H9 (cell line): ENCODE measurements at regions not wholly inside any gene's neighbourhood (a gene's known extent, or its start where the extent isn't known, plus 50 kb on each side); places are given as distances from the start of the nearest gene placed in this dataset.

Source experiments
- DNase-seq: peaks from one replicate; pipeline ENCODE4 v3.0.0-alpha.2; 2017
- H2AFZ ChIP-seq: one replicate; pipeline ENCODE4 v1.6.1; 2013; ENCODE audit warnings: mild to moderate bottlenecking, low read length, control low read depth, moderate library complexity
- H2AK5ac ChIP-seq: 2 replicates; pipeline ENCODE4 v1.6.1; 2013; ENCODE audit warnings: low read length, control low read depth, mixed read lengths; ENCODE audit not compliant: insufficient read length
- H2BK120ac ChIP-seq: one replicate; pipeline ENCODE4 v1.6.1; 2013; ENCODE audit warnings: low read depth, mild to moderate bottlenecking, low read length, control low read depth, inconsistent platforms; ENCODE audit not compliant: poor library complexity, severe bottlenecking
- H2BK12ac ChIP-seq: 2 replicates; pipeline ENCODE4 v1.6.1; 2013; ENCODE audit warnings: low read length, control low read depth, mixed read lengths, low read depth; ENCODE audit not compliant: insufficient read length
- H2BK15ac ChIP-seq: 2 replicates; pipeline ENCODE4 v1.6.1; 2013; ENCODE audit warnings: low read depth, low read length, control low read depth
- H2BK20ac ChIP-seq: one replicate; pipeline ENCODE4 v1.6.1; 2013; ENCODE audit warnings: low read depth, mild to moderate bottlenecking, low read length, control low read depth, inconsistent platforms; ENCODE audit not compliant: poor library complexity, severe bottlenecking
- H2BK5ac ChIP-seq: 2 replicates; pipeline ENCODE4 v1.6.1; 2013; ENCODE audit warnings: low read length, control low read depth, mixed read lengths; ENCODE audit not compliant: insufficient read length
- H3K14ac ChIP-seq: 2 replicates; pipeline ENCODE4 v1.6.1; 2013; ENCODE audit warnings: low read length, control low read depth; ENCODE audit not compliant: insufficient read depth
- H3K18ac ChIP-seq: 2 replicates; pipeline ENCODE4 v1.6.1; 2013; ENCODE audit warnings: low read depth, mild to moderate bottlenecking, mixed read lengths, low read length, control low read depth; ENCODE audit not compliant: insufficient read length
- H3K23ac ChIP-seq: 2 replicates; pipeline ENCODE4 v1.6.1; 2013; ENCODE audit warnings: low read length, control low read depth, mixed read lengths, low read depth; ENCODE audit not compliant: insufficient read length
- H3K23me2 ChIP-seq: 2 replicates; pipeline ENCODE4 v1.6.1; 2013; ENCODE audit warnings: low read depth, mild to moderate bottlenecking, mixed read lengths, low read length, control low read depth; ENCODE audit not compliant: insufficient read length, poor library complexity, severe bottlenecking
- H3K27ac ChIP-seq: 2 replicates; pipeline ENCODE4 v1.5.1; 2013; ENCODE audit warnings: low read length, control low read depth, mixed read lengths, low read depth; ENCODE audit not compliant: insufficient read length
- H3K27me3 ChIP-seq: 2 replicates; pipeline ENCODE4 v1.6.1; 2013; ENCODE audit warnings: low read length, control low read depth, inconsistent platforms; ENCODE audit not compliant: insufficient read depth
- H3K4ac ChIP-seq: 2 replicates; pipeline ENCODE4 v1.6.1; 2013; ENCODE audit warnings: low read depth, mild to moderate bottlenecking, control low read depth, inconsistent platforms, low read length, moderate library complexity
- H3K4me1 ChIP-seq: 2 replicates; pipeline ENCODE4 v1.6.1; 2013; ENCODE audit warnings: low read length, control low read depth, inconsistent platforms; ENCODE audit not compliant: insufficient read depth
- H3K4me2 ChIP-seq: 2 replicates; pipeline ENCODE4 v1.6.1; 2013; ENCODE audit warnings: low read length, control low read depth, mixed read lengths; ENCODE audit not compliant: insufficient read length, insufficient read depth
- H3K56ac ChIP-seq: 2 replicates; pipeline ENCODE4 v1.6.1; 2013; ENCODE audit warnings: low read depth, mild to moderate bottlenecking, mixed read lengths, low read length, control low read depth; ENCODE audit not compliant: insufficient read length
- H3K79me1 ChIP-seq: 2 replicates; pipeline ENCODE4 v1.6.1; 2013; ENCODE audit warnings: low read depth, mild to moderate bottlenecking, moderate library complexity, low read length, control low read depth, inconsistent platforms; ENCODE audit not compliant: insufficient read depth, poor library complexity, severe bottlenecking
- H3K79me2 ChIP-seq: 2 replicates; pipeline ENCODE4 v1.6.1; 2013; ENCODE audit warnings: low read length, control low read depth, inconsistent platforms; ENCODE audit not compliant: insufficient read depth
- H3K9ac ChIP-seq: 2 replicates; pipeline ENCODE4 v1.6.1; 2013; ENCODE audit warnings: low read length, control low read depth, mixed read lengths; ENCODE audit not compliant: insufficient read length; ENCODE audit errors: extremely low read depth
- H3K9me3 ChIP-seq: one replicate; pipeline ENCODE4 v1.6.1; 2013; ENCODE audit warnings: low read depth, low read length, inconsistent platforms; ENCODE audit not compliant: control insufficient read depth
- H3T11ph ChIP-seq: one replicate; pipeline ENCODE4 v1.6.1; 2013; ENCODE audit warnings: mild to moderate bottlenecking, low read length, control low read depth, inconsistent platforms
- H4K20me1 ChIP-seq: one replicate; pipeline ENCODE4 v1.6.1; 2013; ENCODE audit not compliant: control insufficient read depth, insufficient read length, insufficient read depth
- H4K5ac ChIP-seq: 2 replicates; pipeline ENCODE4 v1.6.1; 2013; ENCODE audit warnings: low read depth, mild to moderate bottlenecking, mixed read lengths, low read length, control low read depth; ENCODE audit not compliant: insufficient read length
- H4K8ac ChIP-seq: replicated peaks from 2 replicates; pipeline ENCODE4 v1.6.1; 2013; ENCODE audit warnings: low read length, control low read depth, mixed read lengths, low read depth; ENCODE audit not compliant: insufficient read length
- H4K91ac ChIP-seq: 2 replicates; pipeline ENCODE4 v1.6.1; 2013; ENCODE audit warnings: low read depth, mild to moderate bottlenecking, moderate library complexity, mixed read lengths, low read length, control low read depth; ENCODE audit not compliant: insufficient read length
- H3K27ac Mint-ChIP-seq, 3 experiments: 2 replicates in 2 of 3; 3 replicates in 1 of 3; pipeline ENCODE4 v1.8.0; 2020 to 2021; ENCODE audit warnings: mixed read lengths in 3 of 3, mild to moderate bottlenecking in 1 of 3, moderate library complexity in 1 of 3
- H3K27me3 Mint-ChIP-seq: 2 replicates; pipeline ENCODE4 v1.8.0; 2021; ENCODE audit warnings: low read depth, mild to moderate bottlenecking, moderate library complexity, mixed read lengths
- H3K36me3 Mint-ChIP-seq, 3 experiments: 2 replicates in 2 of 3; 3 replicates in 1 of 3; pipeline ENCODE4 v1.8.0; 2020 to 2021; ENCODE audit warnings: low read depth in 3 of 3, mixed read lengths in 3 of 3; ENCODE audit not compliant: insufficient read depth in 1 of 3
- H3K4me1 Mint-ChIP-seq, 2 experiments: 2 replicates each; pipeline ENCODE4 v1.8.0; 2020; ENCODE audit warnings: mixed read lengths in 2 of 2
- H3K4me3 Mint-ChIP-seq, 2 experiments: 2 replicates in 1 of 2; 3 replicates in 1 of 2; pipeline ENCODE4 v1.8.0; 2020 to 2021; ENCODE audit warnings: mild to moderate bottlenecking in 2 of 2, mixed read lengths in 2 of 2, moderate library complexity in 1 of 2
- H3K9me3 Mint-ChIP-seq, 2 experiments: 2 replicates in 1 of 2; 3 replicates in 1 of 2; pipeline ENCODE4 v1.8.0; 2020; ENCODE audit warnings: mild to moderate bottlenecking in 2 of 2, mixed read lengths in 2 of 2, moderate library complexity in 1 of 2
- WGBS: extraction: QIAGEN DNeasy Blood & Tissue Kit; methylation state at CpG from one replicate; pipeline ENCODE4 v1.1.7; 2013; ENCODE audit warnings: missing lambda C conversion rate, low lambda C conversion rate, mixed read lengths; ENCODE audit not compliant: insufficient read length; ENCODE audit errors: extremely low coverage; 5-methylcytosine and 5-hydroxymethylcytosine counted together
- TF ChIP-seq, protein P1 (sequence below): fragments of 200-600 bp; sonication (generic); conservative IDR thresholded peaks from 3 replicates; pipeline ENCODE4 v1.8.0; 2021; ENCODE audit warnings: antibody characterized with exemption, mild to moderate bottlenecking

DNA sequence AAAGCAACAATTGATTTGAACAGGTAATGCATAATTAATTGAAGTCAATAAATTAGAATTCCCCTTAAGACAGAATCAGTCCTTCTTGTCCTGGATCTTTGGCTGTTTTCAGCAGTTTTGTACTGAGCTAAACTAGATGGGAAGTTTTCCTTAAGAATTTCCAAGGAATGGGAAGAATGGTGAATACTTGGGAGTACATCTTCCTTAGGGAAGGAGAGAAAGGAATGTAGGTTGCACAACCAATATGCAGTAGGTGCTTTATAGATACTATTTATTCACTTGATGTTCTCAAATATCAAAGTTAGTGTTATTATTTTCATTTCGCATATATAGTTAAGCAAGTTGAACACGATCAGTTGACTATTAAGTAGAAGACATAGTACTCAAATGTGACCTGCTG, 183.5 kb upstream of the MAP1B start:
- no peak overlapping the region for H4K5ac ChIP-seq
- no peak for DNase-seq
- H3K4me1 ChIP-seq, result 0 out of 2 replicates have a peak, but pooled peaks cover 4% of the 10 kb centered on the region
- no peaks in the 10 kb centered on the region for H3K79me2 ChIP-seq
- H3K4me1 Mint-ChIP-seq, result peaks cover 11 to 20% of the 10 kb centered on the region in 2 experiments
- no peak overlapping the region for H3K4me3 Mint-ChIP-seq
- no peak overlapping the region for H2AK5ac ChIP-seq
- no peaks in the 10 kb centered on the region for H3K23me2 ChIP-seq
- peaks cover 0 to 4% (median 0%) of the 10 kb centered on the region in 3 experiments; a peak in 1 of 7 replicates for H3K36me3 Mint-ChIP-seq
- no peak overlapping the region for H3K27ac Mint-ChIP-seq
- TF ChIP-seq, protein P1, sequence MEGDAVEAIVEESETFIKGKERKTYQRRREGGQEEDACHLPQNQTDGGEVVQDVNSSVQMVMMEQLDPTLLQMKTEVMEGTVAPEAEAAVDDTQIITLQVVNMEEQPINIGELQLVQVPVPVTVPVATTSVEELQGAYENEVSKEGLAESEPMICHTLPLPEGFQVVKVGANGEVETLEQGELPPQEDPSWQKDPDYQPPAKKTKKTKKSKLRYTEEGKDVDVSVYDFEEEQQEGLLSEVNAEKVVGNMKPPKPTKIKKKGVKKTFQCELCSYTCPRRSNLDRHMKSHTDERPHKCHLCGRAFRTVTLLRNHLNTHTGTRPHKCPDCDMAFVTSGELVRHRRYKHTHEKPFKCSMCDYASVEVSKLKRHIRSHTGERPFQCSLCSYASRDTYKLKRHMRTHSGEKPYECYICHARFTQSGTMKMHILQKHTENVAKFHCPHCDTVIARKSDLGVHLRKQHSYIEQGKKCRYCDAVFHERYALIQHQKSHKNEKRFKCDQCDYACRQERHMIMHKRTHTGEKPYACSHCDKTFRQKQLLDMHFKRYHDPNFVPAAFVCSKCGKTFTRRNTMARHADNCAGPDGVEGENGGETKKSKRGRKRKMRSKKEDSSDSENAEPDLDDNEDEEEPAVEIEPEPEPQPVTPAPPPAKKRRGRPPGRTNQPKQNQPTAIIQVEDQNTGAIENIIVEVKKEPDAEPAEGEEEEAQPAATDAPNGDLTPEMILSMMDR, result no peak
- H2BK15ac ChIP-seq, result no peak overlapping the region
- no peak overlapping the region for H3T11ph ChIP-seq
- no peak overlapping the region for H3K9ac ChIP-seq
- H3K9me3 ChIP-seq, result no peaks in the 10 kb centered on the region
- no peak overlapping the region for H4K8ac ChIP-seq
- no peak overlapping the region for H2AFZ ChIP-seq
- H3K23ac ChIP-seq, result no peak overlapping the region
- H4K91ac ChIP-seq, result no peak overlapping the region
- no peak overlapping the region for H3K56ac ChIP-seq
- no peak overlapping the region for H2BK20ac ChIP-seq
- no peak overlapping the region for H3K18ac ChIP-seq
- no peak overlapping the region for H2BK120ac ChIP-seq
- no peak overlapping the region for H3K4ac ChIP-seq
- H2BK5ac ChIP-seq, result no peak overlapping the region
- H4K20me1 ChIP-seq, result no peaks in the 10 kb centered on the region
- H3K27me3 ChIP-seq, result no peaks in the 10 kb centered on the region
- no peaks in the 10 kb centered on the region; a peak in 2 of 5 replicates for H3K9me3 Mint-ChIP-seq
- no peak overlapping the region for H3K27ac ChIP-seq
- no peaks in the 10 kb centered on the region for H3K79me1 ChIP-seq
- no CpG with 5 or more reads among the region's 2 CpGs for WGBS
- H3K4me2 ChIP-seq, result no peak overlapping the region
- H2BK12ac ChIP-seq, result no peak overlapping the region
- no peak overlapping the region for H3K14ac ChIP-seq
- no peaks in the 10 kb centered on the region for H3K27me3 Mint-ChIP-seq
